NT2/D1 (cell line): ENCODE measurements at regions not wholly inside any gene's neighbourhood (a gene's known extent, or its start where the extent isn't known, plus 50 kb on each side); places are given as distances from the start of the nearest gene placed in this dataset.

Source experiments
- SUZ12 ChIP-seq: IDR thresholded peaks from 2 replicates; pipeline ENCODE4 v1.6.1; 2011; ENCODE audit not compliant: insufficient read length, insufficient read depth; ENCODE audit errors: extremely low read depth
- YY1 ChIP-seq: IDR thresholded peaks from 2 replicates; pipeline ENCODE4 v1.6.1; 2011; ENCODE audit not compliant: insufficient read length, insufficient read depth
- ZNF274 ChIP-seq: IDR thresholded peaks from 2 replicates; pipeline ENCODE4 v1.6.1; 2011; ENCODE audit warnings: mild to moderate bottlenecking, low read depth, low read length

- TF ChIP-seq YY1 (no peak), SUZ12 (no peak), ZNF274 (no peak)
Measured at GRCh38 chr2:221025398-221025797, 546.7 kb downstream of the EPHA4 start.
